CD14-positive monocyte (primary cell): ENCODE measurements at regions not wholly inside any gene's neighbourhood (a gene's known extent, or its start where the extent isn't known, plus 50 kb on each side); places are given as distances from the start of the nearest gene placed in this dataset.

Experiments used
- DNase-seq, 3 donors: peaks; one replicate each; pipeline ENCODE4 v3.0.0-alpha.2; 2011 to 2022
- H2AFZ ChIP-seq: 2 replicates; pipeline ENCODE4 v1.6.0; 2012; ENCODE audit warnings: mild to moderate bottlenecking, low read depth, low read length, inconsistent platforms; ENCODE audit not compliant: insufficient read depth, poor library complexity, severe bottlenecking
- H3K27ac ChIP-seq, 2 donors: 1 replicate in 1 of 2; 2 replicates in 1 of 2; pipeline ENCODE4 v1.5.1; 2012 to 2013; ENCODE audit warnings: low read length in 2 of 2, control low read depth in 1 of 2, inconsistent platforms in 1 of 2, low read depth in 1 of 2, mild to moderate bottlenecking in 1 of 2
- H3K27me3 ChIP-seq, 2 donors: one replicate each; pipeline versions ENCODE4 v1.6.0 to v1.6.1; 2011 to 2013; ENCODE audit warnings: low read length in 2 of 2; ENCODE audit not compliant: control insufficient read depth in 2 of 2, insufficient read depth in 2 of 2
- H3K36me3 ChIP-seq, 2 donors: replicated peaks in 1 of 2; 1 replicate in 1 of 2; 2 replicates in 1 of 2; pipeline versions ENCODE4 v1.5.1 to v1.6.1; 2012 to 2013; ENCODE audit warnings: low read length in 2 of 2, control low read depth in 1 of 2, inconsistent platforms in 1 of 2, mild to moderate bottlenecking in 1 of 2; ENCODE audit not compliant: insufficient read depth in 2 of 2, control insufficient read depth in 1 of 2
- H3K4me1 ChIP-seq, 2 donors: 1 replicate in 1 of 2; 2 replicates in 1 of 2; pipeline versions ENCODE4 v1.5.1 to v1.6.1; 2012 to 2013; ENCODE audit warnings: low read length in 2 of 2, control low read depth in 1 of 2, inconsistent platforms in 1 of 2, mild to moderate bottlenecking in 1 of 2, moderate library complexity in 1 of 2; ENCODE audit not compliant: insufficient read depth in 2 of 2, control insufficient read depth in 1 of 2
- H3K4me2 ChIP-seq: replicated peaks from 2 replicates; pipeline ENCODE3; 2012; ENCODE audit warnings: low read length, moderate library complexity, mild to moderate bottlenecking; ENCODE audit not compliant: poor library complexity, severe bottlenecking; ENCODE audit errors: extremely low read depth
- H3K4me3 ChIP-seq, 3 experiments: fragments of 200-600 bp in 1 of 3; sonication (generic) in 1 of 3; replicated peaks in 1 of 3; 1 replicate in 2 of 3; 2 replicates in 1 of 3; pipeline ENCODE4 v1.5.1; 2011 to 2013; ENCODE audit warnings: low read length in 3 of 3, mild to moderate bottlenecking in 3 of 3, control low read depth in 2 of 3, low read depth in 2 of 3, inconsistent platforms in 1 of 3, moderate library complexity in 1 of 3
- H3K79me2 ChIP-seq: 2 replicates; pipeline ENCODE4 v1.6.0; 2012; ENCODE audit warnings: mild to moderate bottlenecking, control low read depth, inconsistent platforms, low read length, moderate library complexity; ENCODE audit not compliant: insufficient read depth
- H3K9ac ChIP-seq: 2 replicates; pipeline ENCODE4 v1.6.0; 2017; ENCODE audit warnings: low read length, mild to moderate bottlenecking; ENCODE audit not compliant: insufficient read depth, poor library complexity, severe bottlenecking
- H3K9me3 ChIP-seq, 2 donors: replicated peaks in 1 of 2; 1 replicate in 1 of 2; 2 replicates in 1 of 2; pipeline versions ENCODE4 v1.5.1 to v1.6.1; 2012 to 2013; ENCODE audit warnings: low read length in 2 of 2, control low read depth in 1 of 2; ENCODE audit not compliant: control insufficient read depth in 1 of 2, insufficient read depth in 1 of 2
- H4K20me1 ChIP-seq: 2 replicates; pipeline ENCODE4 v1.6.0; 2012; ENCODE audit warnings: mild to moderate bottlenecking, low read length, control low read depth, moderate library complexity; ENCODE audit not compliant: insufficient read depth
- H3K27ac Mint-ChIP-seq, 7 donors: one replicate each; pipeline ENCODE4 v1.8.0; 2020; ENCODE audit warnings: mild to moderate bottlenecking in 7 of 7, mixed read lengths in 7 of 7, moderate library complexity in 6 of 7, inconsistent platforms in 2 of 7
- H3K27me3 Mint-ChIP-seq, 3 donors: one replicate each; pipeline ENCODE4 v1.8.0; 2021 to 2022; ENCODE audit warnings: low read depth in 3 of 3, mild to moderate bottlenecking in 3 of 3, mixed read lengths in 3 of 3, moderate library complexity in 3 of 3, inconsistent platforms in 1 of 3
- H3K36me3 Mint-ChIP-seq, 2 donors: one replicate each; pipeline ENCODE4 v1.8.0; 2020; ENCODE audit warnings: mixed read lengths in 2 of 2, inconsistent platforms in 1 of 2, mild to moderate bottlenecking in 1 of 2
- H3K4me1 Mint-ChIP-seq: one replicate; pipeline ENCODE4 v1.8.0; 2020; ENCODE audit warnings: mild to moderate bottlenecking, mixed read lengths
- H3K4me3 Mint-ChIP-seq, 2 donors: one replicate each; pipeline ENCODE4 v1.8.0; 2020; ENCODE audit warnings: mild to moderate bottlenecking in 2 of 2, mixed read lengths in 2 of 2, moderate library complexity in 1 of 2
- H3K9me3 Mint-ChIP-seq, 7 donors: one replicate each; pipeline ENCODE4 v1.8.0; 2020 to 2022; ENCODE audit warnings: mixed read lengths in 7 of 7, mild to moderate bottlenecking in 6 of 7, moderate library complexity in 6 of 7, inconsistent platforms in 2 of 7
- CTCF ChIP-seq: fragments of 200-600 bp; IDR thresholded peaks from one replicate; pipeline ENCODE4 v1.8.0; 2022; ENCODE audit warnings: antibody characterized with exemption, mild to moderate bottlenecking
- WGBS: methylation state at CpG from one replicate; pipeline ENCODE4 v1.1.5; 2013; ENCODE audit warnings: missing lambda C conversion rate; ENCODE audit not compliant: insufficient coverage; 5-methylcytosine and 5-hydroxymethylcytosine counted together
- intact Hi-C, 2 donors: fragments of 100-400 bp; cut with micrococcal nuclease; formaldehyde crosslinking; loops; one replicate each; pipeline versions ENCODE4 v1.15.0 to v1.15.1; 2023

GRCh38 chr4:124135409-124135813 lies 577.1 kb downstream of the ANKRD50 start:
- H3K27ac Mint-ChIP-seq, result no peak overlapping the region
- no peaks in the 10 kb centered on the region for H3K36me3 Mint-ChIP-seq
- no CpG with 5 or more reads among the region's 1 CpG for WGBS
- Histone ChIP-seq H3K4me2 (no peak overlapping the region), H3K79me2 (no peaks in the 10 kb centered on the region), H3K27me3 (no peaks in the 10 kb centered on the region), H3K36me3 (no peaks in the 10 kb centered on the region), H2AFZ (no peak overlapping the region), H3K27ac (no peak overlapping the region), H3K4me3 (no peak overlapping the region), H4K20me1 (no peaks in the 10 kb centered on the region), H3K9ac (no peak overlapping the region), H3K4me1 (no peaks in the 10 kb centered on the region), H3K9me3 (peaks cover 0 to 9% of the 10 kb centered on the region in 2 donors)
- no peak for TF ChIP-seq CTCF
- no peak for DNase-seq
- no peak overlapping the region for H3K4me3 Mint-ChIP-seq
- no peaks in the 10 kb centered on the region for H3K27me3 Mint-ChIP-seq
- intact Hi-C loops, result no loop called here
- no peaks in the 10 kb centered on the region for H3K4me1 Mint-ChIP-seq
- peaks cover 13 to 24% (median 18%) of the 10 kb centered on the region in 7 donors for H3K9me3 Mint-ChIP-seq

- no peaks in the 10 kb centered on the region for H3K4me1 Mint-ChIP-seq
- TF ChIP-seq CTCF, result no peak
- H3K27me3 ChIP-seq, result no peaks in the 10 kb centered on the region
- no peak overlapping the region for H3K27ac ChIP-seq
- H3K9ac ChIP-seq, result no peak overlapping the region
- no peak overlapping the region for H3K4me3 Mint-ChIP-seq
- no peaks in the 10 kb centered on the region for H4K20me1 ChIP-seq
- intact Hi-C loops, result no loop called here
- H3K9me3 ChIP-seq, result no peaks in the 10 kb centered on the region
- H3K36me3 Mint-ChIP-seq, result no peaks in the 10 kb centered on the region
- peaks cover 0 to 9% (median 5%) of the 10 kb centered on the region in 7 donors for H3K9me3 Mint-ChIP-seq
- H3K27ac Mint-ChIP-seq, result no peak overlapping the region
- no peaks in the 10 kb centered on the region for H3K27me3 Mint-ChIP-seq
- no peak overlapping the region for H3K4me3 ChIP-seq
- H2AFZ ChIP-seq, result no peak overlapping the region
- no peaks in the 10 kb centered on the region for H3K79me2 ChIP-seq
- WGBS, result 77% methylated on average over 2 of the region's 6 CpGs
- H3K4me1 ChIP-seq, result no peaks in the 10 kb centered on the region
- no peak overlapping the region for H3K4me2 ChIP-seq
- H3K36me3 ChIP-seq, result no peaks in the 10 kb centered on the region
- no peak for DNase-seq
Observed at GRCh38 chr4:124139044-124139443, 573.5 kb downstream of the ANKRD50 start.
